ENCODE measurements at regions not wholly inside any gene's neighbourhood (a gene's known extent, or its start where the extent isn't known, plus 50 kb on each side); places are given as distances from the start of the nearest gene placed in this dataset.
A peak's percentile ranks its signal among the peaks of the same experiment; 100 is the strongest.

- peak; percentile 40 for DNase-seq
These were observed 69.5 kb upstream of the RAD23B start for GRCh38 chr9:107213561-107214028.

GRCh38 chr9:107214381-107214780 lies 68.7 kb upstream of the RAD23B start:
- no peak for DNase-seq

- DNase-seq: no peak
These were observed 68.2 kb upstream of the RAD23B start for GRCh38 chr9:107214915-107215314.

- DNase-seq: no peak
These were observed 67.7 kb upstream of the RAD23B start for GRCh38 chr9:107215381-107215780.

GRCh38 chr9:107216329-107216728 lies 66.8 kb upstream of the RAD23B start:
- no peak for DNase-seq

- no peak for DNase-seq
These were observed 64.1 kb upstream of the RAD23B start for GRCh38 chr9:107218829-107219485.

GRCh38 chr9:107219486-107220077 lies 63.5 kb upstream of the RAD23B start:
- no peak for DNase-seq

GRCh38 chr9:107221321-107221720 lies 61.8 kb upstream of the RAD23B start:
- DNase-seq: no peak

- no peak for DNase-seq
These were observed 61.0 kb upstream of the RAD23B start for GRCh38 chr9:107222020-107222522.

- no peak for DNase-seq
These were observed 59.7 kb upstream of the RAD23B start for GRCh38 chr9:107223381-107223780.

GRCh38 chr9:107224252-107224651 lies 58.8 kb upstream of the RAD23B start:
- no peak for DNase-seq

- DNase-seq: no peak
These were observed 56.7 kb upstream of the RAD23B start for GRCh38 chr9:107226421-107226820.

- DNase-seq: no peak
These were observed 55.3 kb upstream of the RAD23B start for GRCh38 chr9:107227774-107228173.

- DNase-seq: no peak
These were observed 54.5 kb upstream of the RAD23B start for GRCh38 chr9:107228496-107229039.

- no peak for DNase-seq
These were observed 53.8 kb upstream of the RAD23B start for GRCh38 chr9:107229241-107229741.

Data from T1000 (cell line).